CD4-positive, alpha-beta T cell (primary cell): ENCODE measurements at regions not wholly inside any gene's neighbourhood (a gene's known extent, or its start where the extent isn't known, plus 50 kb on each side); places are given as distances from the start of the nearest gene placed in this dataset.

Experiments used
- ATAC-seq: fragments of 200-7000 bp; cut with Tn5 transposase; one replicate; pipeline ENCODE4 v1.10.0; 2022; ENCODE audit warnings: mild to moderate bottlenecking; ENCODE audit not compliant: poor library complexity
- CTCF ChIA-PET: fragments of 350-600 bp; sonication (Branson Sonifier 250); formaldehyde crosslinking; loops from one replicate; lab custom pipeline; 2021; ENCODE audit warnings: antibody characterized with exemption, inconsistent platforms; lab: Charles Lee
- POLR2A ChIA-PET: fragments of 350-600 bp; sonication (Branson Sonifier 250); formaldehyde crosslinking; loops from one replicate; lab custom pipeline; 2021; ENCODE audit warnings: antibody characterized with exemption, inconsistent platforms; lab: Charles Lee
- DNase-seq, 14 experiments: peaks; one replicate each; pipeline ENCODE4 v3.0.0-alpha.2; 2013 to 2020; ENCODE audit warnings: mixed read lengths in 2 of 14
- H3K27ac ChIP-seq, 2 donors: one replicate each; pipeline versions ENCODE4 v1.5.1 to v1.7.0; 2013; ENCODE audit warnings: low read length in 2 of 2, low read depth in 1 of 2, mild to moderate bottlenecking in 1 of 2
- H3K27me3 ChIP-seq, 2 experiments: 1 replicate in 1 of 2; 2 replicates in 1 of 2; pipeline versions ENCODE4 v1.6.1 to v1.7.0; 2013; ENCODE audit warnings: low read length in 2 of 2, control low read depth in 1 of 2, mild to moderate bottlenecking in 1 of 2, moderate library complexity in 1 of 2; ENCODE audit not compliant: insufficient read depth in 2 of 2, control insufficient read depth in 1 of 2
- H3K36me3 ChIP-seq: one replicate; pipeline ENCODE4 v1.6.1; 2013; ENCODE audit warnings: low read length, control low read depth; ENCODE audit not compliant: insufficient read depth
- H3K4me1 ChIP-seq: one replicate; pipeline ENCODE4 v1.6.1; 2013; ENCODE audit warnings: low read length, control low read depth; ENCODE audit not compliant: insufficient read depth
- H3K4me3 ChIP-seq: one replicate; pipeline ENCODE4 v1.5.1; 2013; ENCODE audit warnings: mild to moderate bottlenecking, low read length, moderate library complexity
- H3K9me3 ChIP-seq, 2 experiments: 1 replicate in 1 of 2; 2 replicates in 1 of 2; pipeline versions ENCODE4 v1.6.1 to v1.7.0; 2013; ENCODE audit warnings: low read length in 2 of 2, mild to moderate bottlenecking in 2 of 2, control low read depth in 1 of 2, moderate library complexity in 1 of 2; ENCODE audit not compliant: control insufficient read depth in 1 of 2, insufficient read depth in 1 of 2
- H3K27ac Mint-ChIP-seq: one replicate; pipeline ENCODE4 v1.8.0; 2020; ENCODE audit warnings: mixed read lengths
- H3K27me3 Mint-ChIP-seq: one replicate; pipeline ENCODE4 v1.8.0; 2021; ENCODE audit warnings: mixed read lengths
- H3K36me3 Mint-ChIP-seq: one replicate; pipeline ENCODE4 v1.8.0; 2021; ENCODE audit warnings: low read depth, mixed read lengths
- H3K4me1 Mint-ChIP-seq: one replicate; pipeline ENCODE4 v1.8.0; 2021; ENCODE audit warnings: low read depth, mixed read lengths
- H3K4me3 Mint-ChIP-seq: one replicate; pipeline ENCODE4 v1.8.0; 2020; ENCODE audit warnings: mild to moderate bottlenecking, mixed read lengths
- H3K9me3 Mint-ChIP-seq: one replicate; pipeline ENCODE4 v1.8.0; 2020; ENCODE audit warnings: mixed read lengths
- CTCF ChIP-seq: fragments of 200-600 bp; IDR thresholded peaks from one replicate; pipeline ENCODE4 v1.8.0; 2022; ENCODE audit warnings: antibody characterized with exemption, mild to moderate bottlenecking
- intact Hi-C, 2 experiments: fragments of 100-400 bp; cut with DNase I in 1 of 2; cut with micrococcal nuclease in 1 of 2; formaldehyde crosslinking; loops; one replicate each; pipeline versions ENCODE4 v1.15.1 to v1.9.0; 2023 to 2025; cut with DNase I, micrococcal nuclease

- Histone ChIP-seq H3K27me3 (no peaks in the 10 kb centered on the region), H3K36me3 (no peaks in the 10 kb centered on the region), H3K4me1 (no peaks in the 10 kb centered on the region), H3K27ac (no peak overlapping the region), H3K9me3 (peaks cover 0 to 5% of the 10 kb centered on the region in 2 experiments), H3K4me3 (no peak overlapping the region)
- Mint-ChIP-seq H3K27me3 (no peaks in the 10 kb centered on the region), H3K9me3 (peaks cover 2% of the 10 kb centered on the region), H3K4me3 (no peak overlapping the region), H3K4me1 (no peaks in the 10 kb centered on the region), H3K27ac (no peak overlapping the region), H3K36me3 (no peaks in the 10 kb centered on the region)
- POLR2A ChIA-PET, result no interaction called here
- TF ChIP-seq CTCF, result no peak
- CTCF ChIA-PET, result no interaction called here
- intact Hi-C loops, result no loop called here
- ATAC-seq (no peak), DNase-seq (no peak)
Observed at GRCh38 chr5:164301136-164301535, 795.7 kb downstream of the MAT2B start.

DNA sequence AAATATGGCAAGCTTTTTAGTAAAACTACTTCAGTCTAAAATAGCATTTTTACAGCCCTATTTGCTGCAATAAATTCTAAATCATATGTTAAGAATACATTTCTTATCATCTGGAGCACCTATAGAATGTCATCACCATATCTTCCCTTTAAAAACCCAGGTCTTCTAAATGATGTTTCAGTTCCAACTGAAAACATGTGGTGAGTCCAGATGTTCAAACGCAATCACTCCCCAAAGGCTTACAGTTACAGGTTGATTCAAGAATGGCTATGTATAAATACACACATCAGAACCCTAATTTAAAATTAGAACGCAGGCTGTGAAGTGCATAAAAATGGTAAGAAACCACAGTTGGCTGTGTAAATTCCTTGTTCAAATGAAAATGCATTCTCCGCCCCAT, 796.3 kb downstream of the MAT2B start:
- POLR2A ChIA-PET, result no interaction called here
- TF ChIP-seq CTCF, result no peak
- H3K36me3 ChIP-seq, result no peaks in the 10 kb centered on the region
- no peak overlapping the region for H3K4me3 ChIP-seq
- H3K4me1 ChIP-seq, result no peaks in the 10 kb centered on the region
- no peaks in the 10 kb centered on the region for H3K27me3 ChIP-seq
- ATAC-seq, result no peak
- CTCF ChIA-PET, result no interaction called here
- H3K27ac ChIP-seq, result no peak overlapping the region
- H3K27ac Mint-ChIP-seq, result no peak overlapping the region
- intact Hi-C loops, result no loop called here
- H3K27me3 Mint-ChIP-seq, result no peaks in the 10 kb centered on the region
- H3K9me3 Mint-ChIP-seq, result peaks cover 5% of the 10 kb centered on the region
- no peaks in the 10 kb centered on the region for H3K4me1 Mint-ChIP-seq
- DNase-seq, result no peak
- H3K36me3 Mint-ChIP-seq, result no peaks in the 10 kb centered on the region
- no peak overlapping the region for H3K4me3 Mint-ChIP-seq
- H3K9me3 ChIP-seq, result peaks cover 0 to under 1% of the 10 kb centered on the region in 2 experiments

DNA sequence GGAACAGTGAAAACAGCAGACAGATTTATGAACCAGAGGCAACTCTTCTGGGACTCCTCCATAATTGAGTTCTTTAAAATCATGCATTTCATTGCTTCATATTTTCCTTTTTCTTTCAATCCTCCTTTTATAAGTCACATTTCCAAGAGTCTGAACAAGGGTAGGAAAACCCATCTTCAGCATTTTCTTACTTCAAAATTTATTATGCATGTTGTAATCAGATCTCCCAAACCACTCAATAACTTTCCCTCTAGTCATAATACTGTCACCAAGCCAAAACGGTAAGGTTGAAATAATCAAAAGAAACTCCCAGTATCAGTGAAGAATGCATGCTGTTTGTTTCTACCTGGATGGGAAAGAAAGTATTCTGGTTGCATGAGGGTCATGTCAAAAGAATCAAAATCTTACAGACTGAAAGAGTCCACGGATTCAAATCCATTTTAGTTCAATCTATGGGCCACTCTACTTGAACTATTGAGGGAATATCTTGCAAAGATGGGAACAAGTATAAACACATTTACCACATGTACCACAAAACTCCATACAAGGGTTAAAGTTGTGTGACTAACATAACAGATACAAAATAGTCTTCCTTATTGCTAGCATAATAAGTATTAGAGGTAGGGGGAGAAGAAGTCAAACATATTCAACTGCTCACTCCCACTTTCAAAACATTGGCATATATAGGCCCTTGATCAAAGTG, 797.3 kb downstream of the MAT2B start:
- H3K9me3 Mint-ChIP-seq, result peaks cover 5% of the 10 kb centered on the region
- H3K27ac ChIP-seq, result no peak overlapping the region
- ATAC-seq, result no peak
- no peaks in the 10 kb centered on the region for H3K9me3 ChIP-seq
- intact Hi-C loops, result no loop called here
- H3K36me3 ChIP-seq, result no peaks in the 10 kb centered on the region
- H3K4me3 Mint-ChIP-seq, result no peak overlapping the region
- H3K27ac Mint-ChIP-seq, result no peak overlapping the region
- H3K4me1 Mint-ChIP-seq, result no peaks in the 10 kb centered on the region
- no peaks in the 10 kb centered on the region for H3K4me1 ChIP-seq
- POLR2A ChIA-PET, result no interaction called here
- H3K27me3 Mint-ChIP-seq, result no peaks in the 10 kb centered on the region
- no peak for DNase-seq
- no peak for TF ChIP-seq CTCF
- H3K27me3 ChIP-seq, result no peaks in the 10 kb centered on the region
- CTCF ChIA-PET, result no interaction called here
- H3K36me3 Mint-ChIP-seq, result no peaks in the 10 kb centered on the region
- no peak overlapping the region for H3K4me3 ChIP-seq
